ENCODE measurements at regions not wholly inside any gene's neighbourhood (a gene's known extent, or its start where the extent isn't known, plus 50 kb on each side); places are given as distances from the start of the nearest gene placed in this dataset.

GRCh38 chr20:40497899-40498691, 190.9 kb downstream of the MAFB start:
- Histone ChIP-seq H3K9me3 (ENCODE audit: control insufficient read depth, insufficient read depth, low read depth, low read length) (no peaks in the 10 kb centered on the region), H3K36me3 (ENCODE audit: control insufficient read depth in 2 of 2, insufficient read depth in 1 of 2, low read length in 2 of 2) (no peaks in the 10 kb centered on the region), H3K4me1 (ENCODE audit: control insufficient read depth, insufficient read depth, low read length) (no peaks in the 10 kb centered on the region), H3K4me3 (ENCODE audit: low read depth, low read length) (no peak overlapping the region), H3K27ac (ENCODE audit: extremely low read depth, low read depth, low read length) (no peak overlapping the region)
- ChIA-PET POLR2A (no interaction called here), CTCF (interaction anchor here (0.6 kb wide), 2 partner anchors 135 to 271 kb away, joined by 3 read pairs; no protein-coding TSS in a partner anchor)
- TF ChIP-seq PRDM1 (tag by site-specific recombination; IDR thresholded peaks at IDR 0.05) (no peak), SP2 (tag by site-specific recombination; IDR thresholded peaks at IDR 0.05) (no peak), ZNF518A (tag by site-specific recombination; conservative IDR thresholded peaks at IDR 0.05; ENCODE audit: low read depth) (no peak), ZNF26 (tag by site-specific recombination; IDR thresholded peaks at IDR 0.05) (no peak), ZNF248 (tag by site-specific recombination; IDR thresholded peaks at IDR 0.05) (no peak), ZNF548 (tag by site-specific recombination; IDR thresholded peaks at IDR 0.05) (no peak), ZNF639 (tag by site-specific recombination; IDR thresholded peaks at IDR 0.05) (no peak), ZNF449 (tag by site-specific recombination; IDR thresholded peaks at IDR 0.05) (no peak), ZNF645 (tag by site-specific recombination; IDR thresholded peaks at IDR 0.05) (no peak), ZNF138 (tag by site-specific recombination; IDR thresholded peaks at IDR 0.05; ENCODE audit: borderline replicate concordance) (no peak), ZNF529 (tag by site-specific recombination; IDR thresholded peaks at IDR 0.05; ENCODE audit: insufficient replicate concordance) (no peak)

GRCh38 chr20:40495956-40496355, 193.1 kb downstream of the MAFB start:
- ChIA-PET CTCF (no interaction called here), POLR2A (no interaction called here)
- H3K36me3 ChIP-seq (ENCODE audit: control insufficient read depth in 2 of 2, insufficient read depth in 1 of 2, low read length in 2 of 2) = no peaks in the 10 kb centered on the region
- no peak for TF ChIP-seq ZNF843 (tag by site-specific recombination; IDR thresholded peaks at IDR 0.05)
- no peak for TF ChIP-seq ZNF571 (tag by site-specific recombination; IDR thresholded peaks at IDR 0.05)
- TF ChIP-seq BCL11A (tag by site-specific recombination; IDR thresholded peaks at IDR 0.05; ENCODE audit: low read depth) = no peak
- TF ChIP-seq ZNF16 (tag by site-specific recombination; IDR thresholded peaks at IDR 0.05; ENCODE audit: low read depth) = no peak
- TF ChIP-seq ZFHX2 (tag by site-specific recombination; conservative IDR thresholded peaks at IDR 0.05) = no peak
- no peak for TF ChIP-seq SETDB1 (IDR thresholded peaks at IDR 0.05; ENCODE audit: insufficient read length, low read length)
- TF ChIP-seq ZNF501 (tag by site-specific recombination; IDR thresholded peaks at IDR 0.05) = no peak
- H3K9me3 ChIP-seq (ENCODE audit: control insufficient read depth, insufficient read depth, low read depth, low read length) = no peaks in the 10 kb centered on the region
- H3K4me1 ChIP-seq (ENCODE audit: control insufficient read depth, insufficient read depth, low read length) = no peaks in the 10 kb centered on the region
- H3K4me3 ChIP-seq (ENCODE audit: low read depth, low read length) = no peak overlapping the region
- no peak overlapping the region for H3K27ac ChIP-seq (ENCODE audit: extremely low read depth, low read depth, low read length)

Measured in HEK293 (cell line).